K562 (cell line): ENCODE measurements at regions not wholly inside any gene's neighbourhood (a gene's known extent, or its start where the extent isn't known, plus 50 kb on each side); places are given as distances from the start of the nearest gene placed in this dataset.

Source experiments
- ATAC-seq: fragments of 200-7000 bp; cut with Tn5 transposase; 3 replicates; pipeline ENCODE4 v1.9.1; 2020; ENCODE audit warnings: moderate library complexity
- BruUV-seq: library from RNA; stranded (reverse); fragments of 400-500 nt; replicated peaks from 2 replicates; lab custom pipeline; 2021; lab: Mats Ljungman, UMichigan
- CTCF ChIA-PET: fragments of 300-600 bp; formaldehyde crosslinking; extraction: SDS; loops from one replicate; lab custom pipeline; 2021; ENCODE audit warnings: low intra/inter-chr PET ratio; lab: Yijun Ruan, JAX
- POLR2A ChIA-PET: fragments of 300-600, 350-650 bp; sonication (Branson Sonifier 250); formaldehyde crosslinking; extraction: SDS; loops from one replicate; lab custom pipeline; 2021; ENCODE audit warnings: antibody characterized with exemption, inconsistent platforms; lab: Yijun Ruan, JAX
- DNase-seq, 4 experiments: peaks; one replicate each; pipeline versions ENCODE4 v3.0.0 to v3.0.0-alpha.2; 2011 to 2018; ENCODE audit warnings: low spot score in 3 of 4, mixed read lengths in 3 of 4; ENCODE audit errors: extremely low read depth in 1 of 4
- FAIRE-seq: peaks from 2 replicates; lab custom pipeline; 2011; peaks lifted over from hg19 to GRCh38; lab: Jason Lieb, UNC
- H2AFZ ChIP-seq: 2 replicates; pipeline ENCODE4 v1.6.0; 2011; ENCODE audit warnings: low read depth, low read length, control low read depth, inconsistent platforms
- H3K27ac ChIP-seq: fragments of 200-600 bp; 3 replicates; pipeline ENCODE4 v1.8.0; 2011; ENCODE audit warnings: low read depth, mild to moderate bottlenecking, control low read depth, inconsistent platforms, low read length, moderate library complexity, mixed read lengths; ENCODE audit errors: extremely low read depth
- H3K27me3 ChIP-seq, 2 experiments: fragments of 300-600 bp in 1 of 2; 2 replicates in 1 of 2; 3 replicates in 1 of 2; pipeline versions ENCODE4 v1.6.0 to v1.8.0; 2011; ENCODE audit warnings: inconsistent platforms in 2 of 2, low read length in 2 of 2, mild to moderate bottlenecking in 1 of 2, mixed read lengths in 1 of 2, moderate library complexity in 1 of 2; ENCODE audit not compliant: control insufficient read depth in 2 of 2, insufficient read depth in 2 of 2
- H3K36me3 ChIP-seq: fragments of 300-600 bp; 3 replicates; pipeline ENCODE4 v1.8.0; 2011; ENCODE audit warnings: mild to moderate bottlenecking, low read length, inconsistent platforms; ENCODE audit not compliant: control insufficient read depth, insufficient read depth
- H3K4me1 ChIP-seq, 2 experiments: fragments of 200-600 bp in 1 of 2; replicated peaks in 1 of 2; 2 replicates in 1 of 2; 3 replicates in 1 of 2; pipeline versions ENCODE4 v1.5.1 to v1.8.0; 2011; ENCODE audit warnings: inconsistent platforms in 2 of 2, low read length in 2 of 2, mild to moderate bottlenecking in 1 of 2, mixed read lengths in 1 of 2, moderate library complexity in 1 of 2; ENCODE audit not compliant: control insufficient read depth in 2 of 2, insufficient read depth in 2 of 2
- H3K4me2 ChIP-seq: 2 replicates; pipeline ENCODE4 v1.6.1; 2011; ENCODE audit warnings: low read length, control low read depth, inconsistent platforms, mixed read lengths; ENCODE audit not compliant: insufficient read depth
- H3K4me3 ChIP-seq: fragments of 200-600 bp; sonication (generic), shearing (Covaris generic); 2 replicates; pipeline ENCODE4 v1.5.1; 2016; ENCODE audit warnings: control low read depth, inconsistent platforms
- H3K79me2 ChIP-seq: fragments of 200-600 bp; 3 replicates; pipeline ENCODE4 v1.8.0; 2011; ENCODE audit warnings: low read length, inconsistent platforms; ENCODE audit not compliant: control insufficient read depth, insufficient read depth
- H3K9ac ChIP-seq, 2 experiments: 2 replicates each; pipeline versions ENCODE4 v1.6.0 to v1.6.1; 2011; ENCODE audit warnings: low read depth in 2 of 2, low read length in 2 of 2, control low read depth in 1 of 2, inconsistent platforms in 1 of 2, mild to moderate bottlenecking in 1 of 2, mixed read lengths in 1 of 2; ENCODE audit not compliant: insufficient read depth in 1 of 2
- H3K9me1 ChIP-seq: one replicate; pipeline ENCODE4 v1.6.0; 2011; ENCODE audit warnings: inconsistent platforms, mild to moderate bottlenecking, low read length, moderate library complexity; ENCODE audit not compliant: control insufficient read depth, insufficient read depth
- H3K9me3 ChIP-seq: replicated peaks from 2 replicates; pipeline ENCODE4 v1.5.1; 2011; ENCODE audit warnings: low read depth, low read length, inconsistent platforms; ENCODE audit not compliant: control insufficient read depth, insufficient read depth
- H4K20me1 ChIP-seq: replicated peaks from 2 replicates; pipeline ENCODE4 v1.6.1; 2011; ENCODE audit warnings: low read length, inconsistent platforms, mixed read lengths; ENCODE audit not compliant: control insufficient read depth, insufficient read depth
- AFF4 ChIP-seq: sonication (generic); formaldehyde crosslinking; IDR thresholded peaks from 2 replicates; pipeline ENCODE4 v1.8.0; 2023; ENCODE audit warnings: mild to moderate bottlenecking, missing genetic modification reagents
- BCOR ChIP-seq: fragments of 450-650 bp; IDR thresholded peaks from 2 replicates; pipeline ENCODE4 v1.6.1; 2016
- FOSL1 ChIP-seq: fragments of 200-800 bp; sonication (Bioruptor generic); conservative IDR thresholded peaks from 2 replicates; pipeline ENCODE4 v1.6.1; 2016; ENCODE audit warnings: missing genetic modification characterization, missing compliant biosample characterization
- HMGN3 ChIP-seq: IDR thresholded peaks from 2 replicates; pipeline ENCODE4 v1.6.1; 2011; ENCODE audit warnings: borderline replicate concordance, low read depth, mild to moderate bottlenecking, mixed read lengths, low read length; ENCODE audit not compliant: insufficient read length; ENCODE audit errors: extremely low read depth
- MCM7 ChIP-seq, 2 experiments: fragments of 450-650 bp; IDR thresholded peaks; 2 replicates each; pipeline ENCODE4 v1.6.1; 2016 to 2018
- MEIS2 ChIP-seq: fragments of 450-650 bp; IDR thresholded peaks from 2 replicates; pipeline ENCODE4 v1.6.1; 2014; ENCODE audit warnings: mild to moderate bottlenecking; ENCODE audit not compliant: partially characterized antibody
- PCBP2 ChIP-seq: fragments of 200-400 bp; formaldehyde crosslinking; IDR thresholded peaks from 2 replicates; pipeline ENCODE4 v1.6.1; 2018; ENCODE audit warnings: low read length, low read depth, mild to moderate bottlenecking, moderate library complexity; ENCODE audit not compliant: poor library complexity, severe bottlenecking
- POLR3G ChIP-seq: IDR thresholded peaks from 2 replicates; pipeline ENCODE4 v1.6.1; 2011; ENCODE audit not compliant: insufficient read length, insufficient replicate concordance; ENCODE audit errors: extremely low read depth
- WGBS: fragments of 100-300 bp; shearing (Covaris generic); methylation state at CpG from one replicate; pipeline ENCODE4 v1.1.6; 2016; ENCODE audit warnings: low coverage, mixed read lengths; ENCODE audit not compliant: insufficient coverage; ENCODE audit errors: missing lambda C conversion rate; 5-methylcytosine and 5-hydroxymethylcytosine counted together
- in situ Hi-C: fragments of 300-500 bp; cut with MboI; formaldehyde crosslinking; loops from 4 replicates; pipeline ENCODE4 v1.15.0; 2018; ENCODE audit warnings: inconsistent platforms, mixed read lengths
- intact Hi-C: fragments of 100-400 bp; cut with micrococcal nuclease; formaldehyde crosslinking; loops from 2 replicates; pipeline ENCODE4 v1.14.2; 2022

DNA sequence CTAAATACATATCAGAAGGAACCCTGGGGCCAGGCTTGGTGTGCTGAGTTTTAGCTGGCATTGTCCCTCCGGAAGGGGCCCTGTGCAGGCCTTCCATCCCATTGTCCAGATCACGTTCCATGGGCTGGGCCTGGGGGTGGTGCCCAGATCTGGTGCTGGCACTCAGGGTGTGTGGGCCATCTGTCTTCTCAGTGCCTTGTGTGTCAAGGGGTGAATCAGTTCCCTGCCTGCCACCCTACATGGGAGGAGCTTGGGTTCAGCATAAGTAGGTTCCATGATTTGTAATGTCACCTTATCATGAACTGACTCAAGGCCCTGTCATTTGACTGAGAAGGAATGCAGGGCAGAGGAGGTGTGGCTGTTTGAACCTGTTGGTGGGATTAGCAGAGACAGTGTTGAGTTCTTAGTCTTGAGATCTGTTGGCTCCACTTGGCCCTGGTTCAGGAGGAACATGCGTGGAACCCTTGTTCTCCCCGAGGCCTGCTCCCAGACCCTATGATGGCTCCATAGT is 176.8 kb downstream of the MACROH2A1 start:
- H3K4me3 ChIP-seq: no peak overlapping the region
- H3K9ac ChIP-seq: no peak overlapping the region
- WGBS: 75% methylated on average over 4 of the region's 4 CpGs
- BruUV-seq: no TSS peak
- H3K9me1 ChIP-seq: no peaks in the 10 kb centered on the region
- H3K4me1 ChIP-seq: peaks cover 12 to 13% of the 10 kb centered on the region in 2 experiments; a peak in 4 of 5 replicates
- no peaks in the 10 kb centered on the region for H3K79me2 ChIP-seq
- H3K36me3 ChIP-seq: no peaks in the 10 kb centered on the region
- H3K27me3 ChIP-seq: no peaks in the 10 kb centered on the region
- in situ Hi-C loops (loop anchor here (5.0 kb wide), 1 partner anchor 85 kb away; no protein-coding TSS in a partner anchor), intact Hi-C loops (no loop called here)
- FAIRE-seq: no peak
- POLR2A ChIA-PET: interaction anchor here (0.6 to 1.6 kb wide), 3 partner anchors 12 to 73 kb away, joined by 3 to 4 read pairs (median 3); no protein-coding TSS in a partner anchor
- H2AFZ ChIP-seq: no peak overlapping the region
- no peak overlapping the region for H3K4me2 ChIP-seq
- CTCF ChIA-PET: no interaction called here
- no peaks in the 10 kb centered on the region for H3K9me3 ChIP-seq
- TF ChIP-seq BCOR (no peak), MEIS2 (peak; percentile 6), FOSL1 (tag) (peak; percentile 42; the same call in 1 of the 2 replicates), MCM7 (IDR thresholded peaks at IDR 0.05) (no peak), PCBP2 (no peak)
- H3K27ac ChIP-seq: no peak overlapping the region
- ATAC-seq: no peak
- peak in 1 of 4 experiments; percentile 22 for DNase-seq
- H4K20me1 ChIP-seq: no peaks in the 10 kb centered on the region

DNA sequence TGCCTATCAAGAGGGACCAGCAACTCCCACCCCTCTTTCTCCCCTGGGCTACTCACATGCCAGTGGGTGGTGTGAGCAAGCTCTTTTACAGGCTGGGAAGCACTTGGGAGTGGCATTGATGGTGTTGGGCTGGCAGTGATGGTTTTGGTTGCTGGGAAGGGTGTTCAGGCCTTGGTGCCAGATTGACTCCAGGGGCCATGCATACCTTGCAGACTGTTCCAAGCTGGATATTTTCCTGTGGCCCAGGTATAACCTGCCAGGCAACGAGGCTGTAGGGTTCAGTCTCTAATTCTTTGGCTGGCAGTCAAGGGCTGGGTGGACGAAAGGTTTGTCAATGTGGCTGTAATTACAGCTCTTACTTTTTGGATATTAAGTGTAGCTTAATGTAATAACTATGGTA is 177.3 kb downstream of the MACROH2A1 start:
- H3K4me3 ChIP-seq: no peak overlapping the region
- in situ Hi-C loops (loop anchor here (5.0 kb wide), 1 partner anchor 86 kb away; no protein-coding TSS in a partner anchor), intact Hi-C loops (no loop called here)
- no peaks in the 10 kb centered on the region for H3K79me2 ChIP-seq
- no peaks in the 10 kb centered on the region for H4K20me1 ChIP-seq
- ChIA-PET POLR2A (interaction anchor here (0.6 to 1.6 kb wide), 4 partner anchors 10 to 73 kb away, joined by 3 to 4 read pairs (median 3); no protein-coding TSS in a partner anchor), CTCF (no interaction called here)
- no peaks in the 10 kb centered on the region for H3K9me1 ChIP-seq
- no peaks in the 10 kb centered on the region for H3K9me3 ChIP-seq
- H3K27me3 ChIP-seq: no peaks in the 10 kb centered on the region
- H3K4me2 ChIP-seq: no peak overlapping the region
- BruUV-seq: no TSS peak
- DNase-seq: no peak
- no peak overlapping the region; a peak in 1 of 4 replicates for H3K9ac ChIP-seq
- peaks cover 12 to 13% of the 10 kb centered on the region in 2 experiments; a peak in 4 of 5 replicates for H3K4me1 ChIP-seq
- WGBS: 44% methylated on average over 2 of the region's 2 CpGs
- peak overlapping the region; percentile 58; the same call in 1 of the 2 replicates for H2AFZ ChIP-seq
- TF ChIP-seq AFF4: no peak
- no peak for TF ChIP-seq HMGN3
- no peak for TF ChIP-seq POLR3G
- ATAC-seq: no peak
- FAIRE-seq: no peak
- no peak overlapping the region for H3K27ac ChIP-seq
- H3K36me3 ChIP-seq: no peaks in the 10 kb centered on the region
